Thyroid gland (tissue), 4 donors: ENCODE measurements at regions not wholly inside any gene's neighbourhood (a gene's known extent, or its start where the extent isn't known, plus 50 kb on each side); places are given as distances from the start of the nearest gene placed in this dataset.

Experiments
- DNase-seq, 2 donors: peaks; one replicate each; pipeline ENCODE4 v3.0.0-alpha.2; 2019
- H3K27ac ChIP-seq, 3 donors: fragments of 200-600 bp; sonication (generic); 1 replicate in 2 of 3; 2 replicates in 1 of 3; pipeline ENCODE4 v1.5.1; 2016 to 2019; ENCODE audit warnings: mild to moderate bottlenecking in 1 of 3, moderate library complexity in 1 of 3
- H3K27me3 ChIP-seq: fragments of 200-600 bp; sonication (generic); one replicate; pipeline ENCODE4 v1.5.1; 2019
- H3K36me3 ChIP-seq, 2 donors: fragments of 200-600 bp; sonication (generic); one replicate each; pipeline ENCODE4 v1.5.1; 2016 to 2019
- H3K4me1 ChIP-seq, 2 donors: fragments of 200-600 bp; sonication (generic); one replicate each; pipeline ENCODE4 v1.5.1; 2017 to 2019
- H3K4me3 ChIP-seq, 3 donors: fragments of 200-600 bp; sonication (generic); replicated peaks in 1 of 3; 1 replicate in 2 of 3; 2 replicates in 1 of 3; pipeline ENCODE4 v1.5.1; 2016; ENCODE audit warnings: mild to moderate bottlenecking in 1 of 3
- H3K9me3 ChIP-seq: fragments of 200-600 bp; sonication (generic); one replicate; pipeline ENCODE4 v1.5.1; 2017
- CTCF ChIP-seq, 6 experiments: fragments of 200-600 bp in 3 of 6; fragments of 450-650 bp in 3 of 6; sonication (generic) in 3 of 6; IDR thresholded peaks; one replicate each; pipeline ENCODE4 v1.5.1; 2016 to 2019; ENCODE audit warnings: antibody characterized with exemption in 6 of 6, mild to moderate bottlenecking in 2 of 6, inconsistent platforms in 1 of 6, moderate library complexity in 1 of 6
- POLR2A ChIP-seq, 2 donors: fragments of 450-650 bp; IDR thresholded peaks; one replicate each; pipeline ENCODE4 v1.6.1; 2017; ENCODE audit warnings: antibody characterized with exemption in 2 of 2, mild to moderate bottlenecking in 2 of 2, moderate library complexity in 1 of 2
- WGBS, 2 donors: methylation state at CpG; one replicate each; pipeline ENCODE4 v1.1.5; 2017; 5-methylcytosine and 5-hydroxymethylcytosine counted together
- intact Hi-C: fragments of 100-400 bp; cut with DNase I; formaldehyde crosslinking; loops from one replicate; pipeline ENCODE4 v1.15.1; 2023

GRCh38 chr7:11895337-11895736 lies 63.3 kb upstream of the THSD7A start:
- no peak for TF ChIP-seq CTCF (IDR thresholded peaks at IDR 0.05)
- no peak for TF ChIP-seq POLR2A (IDR thresholded peaks at IDR 0.05)
- intact Hi-C loops, result no loop called here
- no peak for DNase-seq
- Histone ChIP-seq H3K36me3 (no peaks in the 10 kb centered on the region), H3K9me3 (no peaks in the 10 kb centered on the region), H3K27me3 (no peaks in the 10 kb centered on the region), H3K4me3 (no peak overlapping the region), H3K27ac (no peak overlapping the region), H3K4me1 (no peaks in the 10 kb centered on the region)
- 75 to 86% methylated on average over 1 of the region's 1 CpG for WGBS, 2 donors

GRCh38 chr7:11896663-11897062 lies 64.7 kb upstream of the THSD7A start:
- no peak for TF ChIP-seq POLR2A (IDR thresholded peaks at IDR 0.05)
- no peak for TF ChIP-seq CTCF (IDR thresholded peaks at IDR 0.05)
- no peak overlapping the region for H3K27ac ChIP-seq
- H3K36me3 ChIP-seq, result no peaks in the 10 kb centered on the region
- intact Hi-C loops, result no loop called here
- no peaks in the 10 kb centered on the region for H3K27me3 ChIP-seq
- no peaks in the 10 kb centered on the region for H3K4me1 ChIP-seq
- no peak for DNase-seq
- H3K9me3 ChIP-seq, result no peaks in the 10 kb centered on the region
- no peak overlapping the region for H3K4me3 ChIP-seq
- 61% methylated on average over 1 of the region's 1 CpG for WGBS, 2 donors

DNA sequence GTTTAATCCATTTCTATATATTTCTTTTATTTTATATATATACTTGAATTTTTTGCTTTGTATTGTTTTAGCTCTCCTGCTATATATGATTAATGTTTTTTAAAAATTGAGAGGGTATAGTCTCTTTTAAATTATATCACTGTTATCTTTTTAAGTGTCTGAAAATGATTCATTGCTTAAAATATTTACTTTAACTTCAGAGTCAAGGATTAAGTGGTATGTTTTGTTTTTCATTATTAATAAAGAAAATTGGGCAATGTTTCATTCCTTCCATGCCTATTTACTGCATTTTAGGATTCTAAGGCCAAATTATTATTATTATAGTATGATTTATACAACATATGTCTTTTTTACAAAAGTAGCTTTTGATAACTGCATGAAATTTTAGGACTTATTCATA lies 67.2 kb upstream of the THSD7A start:
- Histone ChIP-seq H3K36me3 (no peaks in the 10 kb centered on the region), H3K4me3 (no peak overlapping the region), H3K27ac (no peak overlapping the region), H3K4me1 (no peaks in the 10 kb centered on the region), H3K9me3 (no peaks in the 10 kb centered on the region), H3K27me3 (no peaks in the 10 kb centered on the region)
- no peak for DNase-seq
- TF ChIP-seq POLR2A (IDR thresholded peaks at IDR 0.05) (no peak), CTCF (IDR thresholded peaks at IDR 0.05) (no peak)
- intact Hi-C loops, result no loop called here

GRCh38 chr7:11910253-11910652 lies 78.3 kb upstream of the THSD7A start:
- WGBS, 2 donors, result 82 to 83% methylated on average over 2 of the region's 2 CpGs
- intact Hi-C loops, result no loop called here
- TF ChIP-seq CTCF (IDR thresholded peaks at IDR 0.05) (no peak), POLR2A (IDR thresholded peaks at IDR 0.05) (no peak)

DNA sequence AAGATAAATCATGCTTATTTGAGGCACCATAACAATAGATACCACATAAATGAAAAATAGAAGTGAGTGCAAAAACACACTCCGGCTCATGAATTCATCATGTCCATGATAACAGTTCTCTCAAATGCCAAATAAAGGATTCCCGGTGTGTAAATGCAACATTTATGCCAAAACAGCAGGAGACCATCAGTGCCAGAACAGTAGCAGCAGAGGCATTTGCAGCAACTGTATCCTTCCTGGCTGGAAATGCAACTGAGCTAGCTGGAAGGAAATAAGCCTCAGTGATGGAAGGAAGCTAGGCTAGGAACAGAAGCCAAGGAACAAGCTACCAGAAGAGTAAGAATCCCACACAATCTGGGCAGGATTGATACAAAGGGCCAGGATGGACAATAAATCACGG lies 79.9 kb upstream of the THSD7A start:
- intact Hi-C loops, result no loop called here
- H3K9me3 ChIP-seq, result no peaks in the 10 kb centered on the region
- DNase-seq, result no peak
- H3K4me1 ChIP-seq, result no peaks in the 10 kb centered on the region
- no peak for TF ChIP-seq CTCF (IDR thresholded peaks at IDR 0.05)
- TF ChIP-seq POLR2A (IDR thresholded peaks at IDR 0.05), result no peak
- H3K4me3 ChIP-seq, result no peak overlapping the region
- H3K27ac ChIP-seq, result no peak overlapping the region
- WGBS, 2 donors, result 39 to 44% methylated on average over 3 of the region's 3 CpGs
- no peaks in the 10 kb centered on the region for H3K36me3 ChIP-seq
- H3K27me3 ChIP-seq, result no peaks in the 10 kb centered on the region

More at GRCh38 chr7:11910253-11910652, 78.3 kb upstream of the THSD7A start:
- Histone ChIP-seq H3K4me1 (no peaks in the 10 kb centered on the region), H3K9me3 (no peaks in the 10 kb centered on the region), H3K27me3 (no peaks in the 10 kb centered on the region), H3K36me3 (no peaks in the 10 kb centered on the region), H3K27ac (no peak overlapping the region), H3K4me3 (no peak overlapping the region)
- no peak for DNase-seq
